NB4 (cell line): ENCODE measurements at regions not wholly inside any gene's neighbourhood (a gene's known extent, or its start where the extent isn't known, plus 50 kb on each side); places are given as distances from the start of the nearest gene placed in this dataset.

Source experiments
- CTCF ChIP-seq: IDR thresholded peaks from one replicate; pipeline ENCODE4 v1.5.1; 2012; ENCODE audit warnings: low read depth, low read length
- MYC ChIP-seq: IDR thresholded peaks from 2 replicates; pipeline ENCODE4 v1.6.1; 2011; ENCODE audit warnings: low read depth, low read length
- POLR2A ChIP-seq: IDR thresholded peaks from 2 replicates; pipeline ENCODE4 v1.6.1; 2011; ENCODE audit warnings: mild to moderate bottlenecking; ENCODE audit not compliant: insufficient read length; ENCODE audit errors: extremely low read depth

- TF ChIP-seq CTCF (no peak), POLR2A (no peak), MYC (no peak)
Observed at GRCh38 chr5:16306812-16307211, 127.2 kb upstream of the MARCHF11 start.
